Posterior cingulate gyrus (tissue), 11 donors: ENCODE measurements at regions not wholly inside any gene's neighbourhood (a gene's known extent, or its start where the extent isn't known, plus 50 kb on each side); places are given as distances from the start of the nearest gene placed in this dataset.

Experiments used
- DNase-seq, 10 donors: peaks; one replicate each; pipeline versions ENCODE4 v3.0.0 to v3.0.0-alpha.2; 2020 to 2021; ENCODE audit warnings: mixed read lengths in 3 of 10
- intact Hi-C: fragments of 100-400 bp; cut with DNase I; formaldehyde crosslinking; loops from one replicate; pipeline ENCODE4 v1.15.1; 2023

- intact Hi-C loops, result no loop called here
These were observed 202.2 kb upstream of the GPRIN3 start for GRCh38 chr4:89509708-89510281.

GRCh38 chr4:89506866-89507491, 199.4 kb upstream of the GPRIN3 start:
- intact Hi-C loops, result no loop called here
- no peak for DNase-seq

More at GRCh38 chr4:89509708-89510281, 202.2 kb upstream of the GPRIN3 start:
- no peak for DNase-seq

- DNase-seq, result no peak
These were observed 195.0 kb upstream of the GPRIN3 start for GRCh38 chr4:89502581-89502980.

GRCh38 chr4:89497517-89498308, 190.1 kb upstream of the GPRIN3 start:
- no peak for DNase-seq
- intact Hi-C loops, result no loop called here

More at GRCh38 chr4:89502581-89502980, 195.0 kb upstream of the GPRIN3 start:
- intact Hi-C loops, result no loop called here

GRCh38 chr4:89496851-89497250, 189.3 kb upstream of the GPRIN3 start:
- intact Hi-C loops, result no loop called here

GRCh38 chr4:89493367-89493766, 185.8 kb upstream of the GPRIN3 start:
- DNase-seq, result no peak
- intact Hi-C loops, result no loop called here

More at GRCh38 chr4:89496851-89497250, 189.3 kb upstream of the GPRIN3 start:
- no peak for DNase-seq

- DNase-seq, result no peak
- intact Hi-C loops, result no loop called here
These were observed 185.0 kb upstream of the GPRIN3 start for GRCh38 chr4:89492581-89493071.

GRCh38 chr4:89491761-89492160, 184.2 kb upstream of the GPRIN3 start:
- intact Hi-C loops, result no loop called here

GRCh38 chr4:89489921-89490431, 182.4 kb upstream of the GPRIN3 start:
- DNase-seq, result peak in 3 of 10 donors; percentile 45 to 80 (median 68)
- intact Hi-C loops, result loop anchor here (5.0 kb wide), 1 partner anchor 412 kb away; no protein-coding TSS in a partner anchor

More at GRCh38 chr4:89491761-89492160, 184.2 kb upstream of the GPRIN3 start:
- no peak for DNase-seq

- DNase-seq, result peak in 2 of 10 donors; percentile 55 to 70
- intact Hi-C loops, result loop anchor here (5.0 kb wide), 1 partner anchor 413 kb away; no protein-coding TSS in a partner anchor
These were observed 181.8 kb upstream of the GPRIN3 start for GRCh38 chr4:89489338-89489771.

- intact Hi-C loops, result loop anchor here (5.0 kb wide), 1 partner anchor 414 kb away; no protein-coding TSS in a partner anchor
- DNase-seq, result no peak
These were observed 181.1 kb upstream of the GPRIN3 start for GRCh38 chr4:89488736-89489135.

GRCh38 chr4:89486673-89487072, 179.1 kb upstream of the GPRIN3 start:
- intact Hi-C loops, result loop anchor here (5.0 kb wide), 1 partner anchor 416 kb away; no protein-coding TSS in a partner anchor
- DNase-seq, result no peak

GRCh38 chr4:89486042-89486441, 178.4 kb upstream of the GPRIN3 start:
- intact Hi-C loops, result loop anchor here (5.0 kb wide), 1 partner anchor 416 kb away; no protein-coding TSS in a partner anchor
- no peak for DNase-seq

GRCh38 chr4:89483833-89484232, 176.2 kb upstream of the GPRIN3 start:
- DNase-seq, result no peak
- intact Hi-C loops, result no loop called here

GRCh38 chr4:89482926-89483595, 175.5 kb upstream of the GPRIN3 start:
- intact Hi-C loops, result no loop called here
- DNase-seq, result peak in 2 of 10 donors; percentile 54 to 58

GRCh38 chr4:89482251-89482650, 174.7 kb upstream of the GPRIN3 start:
- DNase-seq, result no peak

GRCh38 chr4:89469930-89470375, 162.4 kb upstream of the GPRIN3 start:
- intact Hi-C loops, result no loop called here
- no peak for DNase-seq

More at GRCh38 chr4:89482251-89482650, 174.7 kb upstream of the GPRIN3 start:
- intact Hi-C loops, result no loop called here

- intact Hi-C loops, result no loop called here
- no peak for DNase-seq
These were observed 161.9 kb upstream of the GPRIN3 start for GRCh38 chr4:89469516-89469915.

GRCh38 chr4:89468602-89469001, 161.0 kb upstream of the GPRIN3 start:
- intact Hi-C loops, result no loop called here
- DNase-seq, result no peak

GRCh38 chr4:89463341-89463740, 155.7 kb upstream of the GPRIN3 start:
- DNase-seq, result no peak
- intact Hi-C loops, result no loop called here
